GM18519 (cell line): ENCODE measurements at regions not wholly inside any gene's neighbourhood (a gene's known extent, or its start where the extent isn't known, plus 50 kb on each side); places are given as distances from the start of the nearest gene placed in this dataset.

Experiments used
- ATAC-seq: cut with Tn5 transposase; IDR thresholded peaks from one replicate; pipeline ENCODE4 v1.9.1; 2021; ENCODE audit warnings: mild to moderate bottlenecking, moderate library complexity; ENCODE audit not compliant: unreplicated experiment, low FRiP score

DNA sequence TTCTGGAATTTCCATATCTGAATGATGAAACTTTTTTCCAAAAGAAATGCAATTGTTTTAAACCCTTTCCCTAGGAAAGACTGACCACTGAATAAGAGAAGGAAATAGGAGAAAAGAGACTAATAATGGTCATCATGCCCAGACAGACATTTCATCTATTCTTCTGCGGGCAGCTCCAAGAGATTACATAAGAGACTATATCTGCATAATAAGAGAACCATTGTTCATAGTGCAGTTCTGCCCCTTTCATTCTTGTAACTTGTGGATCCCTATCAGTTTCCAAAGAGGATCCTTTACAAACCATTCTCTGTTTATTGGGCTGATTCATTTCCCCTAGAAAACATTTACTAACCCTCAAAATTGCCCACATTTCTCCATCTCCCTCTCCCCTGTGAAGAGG is 197.8 kb downstream of the FSCB start:
- no peak for ATAC-seq

GRCh38 chr14:44300916-44301315 is 206.2 kb downstream of the FSCB start:
- no peak for ATAC-seq

GRCh38 chr14:44297437-44297836 is 209.6 kb downstream of the FSCB start:
- no peak for ATAC-seq

DNA sequence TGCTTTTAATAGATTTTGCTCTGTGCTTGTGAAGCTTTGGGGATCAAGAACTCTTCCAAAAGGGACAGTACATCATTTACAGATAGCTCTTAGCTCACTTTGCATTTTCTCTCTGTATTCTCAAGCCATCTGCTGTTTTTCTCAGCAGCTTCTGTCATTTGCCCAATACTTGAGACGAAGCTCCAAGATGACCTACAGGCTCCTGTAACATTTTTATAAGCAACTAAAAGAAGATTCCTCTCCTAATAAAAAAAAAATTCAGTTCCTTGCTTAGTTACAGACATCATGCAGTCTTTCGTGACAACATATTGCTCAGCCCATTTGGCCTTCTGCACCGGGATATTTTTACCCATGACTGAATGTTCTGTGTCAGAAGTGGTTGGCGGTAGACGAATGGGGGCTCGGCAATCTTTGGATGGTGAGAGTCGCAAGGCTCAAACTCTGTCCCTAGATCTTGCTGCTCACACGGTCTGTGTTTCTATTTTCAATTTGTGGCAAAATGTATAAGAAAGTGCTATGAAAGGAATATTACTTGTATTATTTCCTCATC is 215.6 kb downstream of the FSCB start:
- ATAC-seq, result no peak

- ATAC-seq, result no peak
These were observed 219.2 kb downstream of the FSCB start for GRCh38 chr14:44287858-44288257.

GRCh38 chr14:44286201-44286600 is 220.9 kb downstream of the FSCB start:
- no peak for ATAC-seq

DNA sequence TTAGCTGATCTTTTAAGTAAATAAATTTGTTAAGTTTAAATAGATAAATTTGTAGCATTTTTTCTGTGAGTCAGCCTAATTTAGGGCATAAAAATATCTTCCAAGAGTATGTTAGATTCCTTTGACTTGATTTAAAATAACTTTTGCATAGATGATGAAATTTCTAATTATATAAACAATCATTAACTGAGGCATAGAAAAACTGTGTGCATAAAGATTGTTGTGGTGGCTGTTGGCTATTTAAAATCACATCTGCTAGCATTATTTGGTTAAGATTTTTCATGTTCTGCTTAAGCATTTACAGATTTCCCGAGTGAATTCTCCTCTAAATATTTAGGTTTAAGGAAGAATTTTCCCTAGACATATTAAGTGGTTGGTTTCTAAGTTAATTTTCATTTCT is 223.2 kb downstream of the FSCB start:
- ATAC-seq, result no peak

GRCh38 chr14:44279357-44279756 is 227.7 kb downstream of the FSCB start:
- ATAC-seq, result no peak

- no peak for ATAC-seq
These were observed 235.4 kb downstream of the FSCB start for GRCh38 chr14:44271637-44272036.

DNA sequence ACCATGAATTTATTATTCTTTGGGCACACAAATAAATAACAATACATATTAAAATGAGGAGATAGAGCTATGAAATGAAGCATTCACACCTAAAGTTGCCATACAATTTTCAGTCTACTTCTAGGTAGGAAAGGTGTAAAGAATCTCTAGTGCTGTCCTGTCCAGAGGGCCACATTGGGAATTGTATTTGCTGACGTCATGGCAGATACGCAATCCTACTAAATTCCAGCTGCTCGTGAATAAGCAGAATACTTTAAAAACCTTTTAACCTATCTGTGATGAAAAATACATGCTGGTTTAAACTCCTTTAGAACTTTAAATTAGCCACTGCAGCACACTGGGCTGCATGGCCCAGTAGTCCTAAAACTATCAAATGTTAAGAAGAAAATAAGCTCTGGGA is 236.1 kb downstream of the FSCB start:
- ATAC-seq, result no peak

- no peak for ATAC-seq
These were observed 241.8 kb downstream of the FSCB start for GRCh38 chr14:44265246-44265645.

DNA sequence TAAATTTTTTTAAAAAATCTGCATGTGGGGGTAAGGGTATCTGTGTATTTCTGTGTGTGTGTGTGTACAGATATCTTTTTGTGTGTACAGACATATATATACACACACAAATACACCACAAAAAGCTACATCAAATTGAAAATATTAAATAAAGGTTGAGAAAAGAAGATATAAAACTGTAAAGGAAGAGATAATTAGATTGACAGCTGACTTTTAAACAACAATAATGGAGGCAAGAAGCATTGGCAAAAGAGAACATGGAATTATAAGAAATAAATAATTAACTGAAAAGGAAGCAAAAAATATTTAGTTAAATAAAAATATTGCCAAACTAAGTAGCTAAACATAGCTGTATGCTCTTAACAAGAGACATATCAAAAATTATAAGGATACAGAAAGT is 291.4 kb downstream of the FSCB start:
- no peak for ATAC-seq

- ATAC-seq, result no peak
These were observed 295.4 kb downstream of the FSCB start for GRCh38 chr14:44211718-44212117.

DNA sequence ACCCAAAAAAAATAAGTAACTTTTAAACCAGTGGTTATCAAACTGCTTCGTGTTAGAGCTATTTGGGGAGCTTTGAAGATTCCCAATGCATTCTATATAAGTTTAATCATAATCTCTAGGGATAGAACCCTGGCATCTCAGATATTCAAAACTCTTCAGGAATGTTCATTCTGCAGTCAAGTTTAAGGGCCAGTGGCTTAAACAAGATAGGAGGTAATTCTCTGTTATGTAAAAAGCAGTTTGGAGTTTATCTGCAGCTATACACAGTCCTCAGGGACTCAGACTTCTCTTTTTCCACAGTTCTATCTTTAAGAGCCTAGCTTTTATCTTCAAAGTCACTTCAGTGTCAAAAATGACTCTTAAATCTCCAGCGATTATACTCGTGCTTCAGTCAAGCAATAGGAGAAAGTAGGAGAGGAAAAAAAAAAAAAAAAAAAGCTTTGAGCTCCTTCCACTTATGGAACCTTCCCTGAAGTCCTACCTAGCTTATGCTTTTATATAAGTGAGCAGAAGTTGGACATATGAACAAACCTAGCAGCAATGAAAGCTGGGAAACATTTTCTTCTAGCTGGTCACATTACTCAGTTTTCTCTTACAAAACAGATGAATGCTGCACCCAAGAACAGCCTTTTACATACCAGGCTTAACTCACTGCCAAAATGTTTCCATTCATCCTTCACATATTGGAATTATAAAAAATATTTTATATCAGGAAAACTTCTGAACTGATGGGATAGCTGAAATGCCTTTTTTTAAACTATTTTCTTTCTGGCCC is 302.8 kb downstream of the FSCB start:
- no peak for ATAC-seq

- no peak for ATAC-seq
These were observed 326.1 kb downstream of the FSCB start for GRCh38 chr14:44180975-44181374.

DNA sequence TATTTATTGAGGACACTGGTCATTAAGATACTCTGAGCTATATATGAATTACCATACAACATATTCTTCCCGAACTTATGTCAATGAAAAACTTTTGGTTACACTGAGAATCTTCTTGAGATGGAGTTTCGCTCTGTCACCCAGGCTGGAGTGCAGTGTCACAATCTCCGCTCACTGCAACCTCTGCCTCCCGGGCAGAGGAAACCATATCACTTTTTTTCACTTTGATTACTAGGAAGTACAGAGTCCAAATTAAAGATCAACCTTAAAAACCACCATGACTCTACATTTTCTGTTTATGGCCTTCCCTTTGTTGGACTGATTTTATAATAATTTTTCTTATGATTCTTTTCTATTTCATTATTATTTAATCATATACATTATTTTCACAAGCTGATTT is 336.5 kb downstream of the FSCB start:
- ATAC-seq, result no peak

DNA sequence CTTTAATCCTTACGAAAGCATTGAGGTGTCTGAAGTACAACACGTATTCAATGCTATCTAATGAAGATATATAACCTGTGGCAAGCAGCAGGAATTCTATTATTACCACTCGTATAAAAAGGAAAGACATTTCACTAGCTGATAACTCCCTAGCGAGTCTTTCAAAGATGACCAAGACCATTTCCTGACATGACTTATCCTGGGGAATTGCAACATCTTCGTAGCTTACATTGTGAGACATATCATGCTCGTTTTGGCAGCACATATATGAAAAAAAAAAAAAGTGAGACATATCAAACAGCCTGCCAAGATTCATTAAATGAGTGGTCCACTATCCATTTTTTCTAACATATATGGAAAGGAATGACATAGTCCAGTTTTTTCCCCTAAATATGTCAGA is 337.0 kb downstream of the FSCB start:
- ATAC-seq, result no peak

DNA sequence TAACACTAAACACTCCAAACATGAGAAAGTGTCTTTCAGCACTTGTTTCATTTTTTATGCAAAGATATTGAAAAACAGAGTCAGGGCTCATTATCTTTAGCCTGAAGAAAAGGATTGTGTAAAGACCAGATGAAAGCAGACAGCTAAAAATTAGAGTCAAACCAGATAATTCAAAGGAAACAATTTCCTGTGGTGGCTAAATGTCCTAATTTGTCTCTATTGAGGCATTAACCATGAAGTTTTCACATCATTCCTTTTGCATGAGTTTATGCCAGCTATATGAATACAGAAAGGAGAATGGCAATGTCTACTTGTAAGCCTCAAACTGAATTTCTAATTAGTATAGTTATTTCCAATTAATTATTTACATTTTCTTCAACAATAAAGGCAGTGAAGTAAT is 338.5 kb downstream of the FSCB start:
- ATAC-seq, result no peak

GRCh38 chr14:44166611-44167010 is 340.5 kb downstream of the FSCB start:
- no peak for ATAC-seq

DNA sequence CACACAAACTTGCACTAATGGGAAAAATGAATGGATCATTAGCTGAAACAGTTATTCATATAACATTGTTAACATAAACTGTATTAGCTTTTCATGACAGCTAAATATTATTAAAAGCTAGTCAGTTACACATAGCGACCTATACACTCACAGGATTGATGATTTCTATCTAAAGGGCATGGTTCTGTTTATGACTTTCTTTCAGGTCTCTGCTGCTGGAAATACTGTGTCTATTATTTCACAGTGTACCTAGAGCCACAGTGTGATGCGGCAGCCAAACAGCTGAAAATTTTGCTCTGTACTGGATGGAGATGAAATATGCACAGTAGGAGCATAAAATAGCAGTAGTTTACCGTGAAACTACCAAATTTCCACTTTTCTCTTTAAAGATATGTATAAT is 341.1 kb downstream of the FSCB start:
- no peak for ATAC-seq

GRCh38 chr14:44165286-44165685 is 341.8 kb downstream of the FSCB start:
- no peak for ATAC-seq

DNA sequence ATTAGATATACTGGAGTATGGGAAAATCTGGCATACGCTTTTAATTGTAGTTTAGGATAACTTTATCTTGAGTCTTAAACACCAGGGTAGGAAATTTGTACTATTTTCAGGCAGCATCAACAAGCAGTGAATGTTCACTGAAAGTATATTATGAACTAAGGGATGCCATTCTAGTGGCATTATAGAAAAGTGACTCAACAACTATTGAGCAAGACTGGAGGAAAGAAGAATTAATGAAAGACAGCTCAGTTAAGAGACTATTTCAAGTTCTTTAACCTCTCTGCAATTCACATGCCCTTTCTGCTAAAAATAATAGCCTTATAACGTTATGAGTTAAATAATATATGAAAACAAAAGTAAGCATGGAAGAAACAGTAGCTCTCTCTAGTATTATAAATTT is 343.1 kb downstream of the FSCB start:
- ATAC-seq, result no peak

- no peak for ATAC-seq
These were observed 344.9 kb downstream of the FSCB start for GRCh38 chr14:44162197-44162596.
